ENCODE measurements at regions not wholly inside any gene's neighbourhood (a gene's known extent, or its start where the extent isn't known, plus 50 kb on each side); places are given as distances from the start of the nearest gene placed in this dataset.

- Histone ChIP-seq H3K9me3 (ENCODE audit: insufficient read depth, low read length, severe bottlenecking) (no peaks in the 10 kb centered on the region), H3K36me3 (ENCODE audit: insufficient read depth, low read length) (no peaks in the 10 kb centered on the region), H3K4me3 (ENCODE audit: low read depth in 1 of 2, low read length in 2 of 2) (no peak overlapping the region), H4K20me1 (ENCODE audit: insufficient read depth, low read length) (no peaks in the 10 kb centered on the region), H2AFZ (ENCODE audit: low read depth, low read length) (no peak overlapping the region), H3K27me3 (ENCODE audit: insufficient read depth, low read length, poor library complexity) (peaks cover 14% of the 10 kb centered on the region), H3K4me2 (ENCODE audit: insufficient read depth, low read length) (no peak overlapping the region), H3K4me1 (ENCODE audit: insufficient read depth, low read length) (no peaks in the 10 kb centered on the region), H3K9ac (ENCODE audit: low read depth, low read length) (no peak overlapping the region), H3K27ac (ENCODE audit: low read length) (no peak overlapping the region), H3K79me2 (ENCODE audit: insufficient read depth, low read length) (no peaks in the 10 kb centered on the region)
- no peak for DNase-seq
- TF ChIP-seq EZH2 (IDR thresholded peaks at IDR 0.05; ENCODE audit: borderline replicate concordance, low read depth, low read length, severe bottlenecking) = no peak
- TF ChIP-seq CTCF (IDR thresholded peaks at IDR 0.05; ENCODE audit: borderline replicate concordance, extremely low read depth, low read length, poor library complexity, severe bottlenecking) = no peak
- no peak for ATAC-seq (ENCODE audit: insufficient read depth, low read depth)
Measured at GRCh38 chr1:200231787-200232231, 178.0 kb downstream of the ZNF281 start.

- DNase-seq (no peak), ATAC-seq (ENCODE audit: insufficient read depth, low read depth) (no peak)
- Histone ChIP-seq H2AFZ (ENCODE audit: low read depth, low read length) (no peak overlapping the region), H3K27me3 (ENCODE audit: insufficient read depth, low read length, poor library complexity) (peaks cover 9% of the 10 kb centered on the region), H3K27ac (ENCODE audit: low read length) (no peak overlapping the region), H3K4me3 (ENCODE audit: low read depth in 1 of 2, low read length in 2 of 2) (no peak overlapping the region), H3K9ac (ENCODE audit: low read depth, low read length) (no peak overlapping the region), H3K36me3 (ENCODE audit: insufficient read depth, low read length) (no peaks in the 10 kb centered on the region), H3K4me1 (ENCODE audit: insufficient read depth, low read length) (peaks cover 7% of the 10 kb centered on the region), H3K79me2 (ENCODE audit: insufficient read depth, low read length) (no peaks in the 10 kb centered on the region), H3K4me2 (ENCODE audit: insufficient read depth, low read length) (no peak overlapping the region), H3K9me3 (ENCODE audit: insufficient read depth, low read length, severe bottlenecking) (no peaks in the 10 kb centered on the region), H4K20me1 (ENCODE audit: insufficient read depth, low read length) (no peaks in the 10 kb centered on the region)
- TF ChIP-seq CTCF (IDR thresholded peaks at IDR 0.05; ENCODE audit: borderline replicate concordance, extremely low read depth, low read length, poor library complexity, severe bottlenecking) = no peak
- no peak for TF ChIP-seq EZH2 (IDR thresholded peaks at IDR 0.05; ENCODE audit: borderline replicate concordance, low read depth, low read length, severe bottlenecking)
Measured at GRCh38 chr1:200230671-200231070, 179.2 kb downstream of the ZNF281 start.

- no peaks in the 10 kb centered on the region for H3K9me3 ChIP-seq (ENCODE audit: insufficient read depth, low read length, severe bottlenecking)
- H3K27me3 ChIP-seq (ENCODE audit: insufficient read depth, low read length, poor library complexity) = peaks cover 14% of the 10 kb centered on the region
- no peak for ATAC-seq (ENCODE audit: insufficient read depth, low read depth)
- DNase-seq = no peak
- TF ChIP-seq EZH2 (IDR thresholded peaks at IDR 0.05; ENCODE audit: borderline replicate concordance, low read depth, low read length, severe bottlenecking) = no peak
- no peak for TF ChIP-seq CTCF (IDR thresholded peaks at IDR 0.05; ENCODE audit: borderline replicate concordance, extremely low read depth, low read length, poor library complexity, severe bottlenecking)
- peaks cover 7% of the 10 kb centered on the region for H3K4me1 ChIP-seq (ENCODE audit: insufficient read depth, low read length)
- H4K20me1 ChIP-seq (ENCODE audit: insufficient read depth, low read length) = no peaks in the 10 kb centered on the region
- H3K4me3 ChIP-seq (ENCODE audit: low read depth in 1 of 2, low read length in 2 of 2) = no peak overlapping the region
- no peaks in the 10 kb centered on the region for H3K36me3 ChIP-seq (ENCODE audit: insufficient read depth, low read length)
- H3K27ac ChIP-seq (ENCODE audit: low read length) = no peak overlapping the region
- H2AFZ ChIP-seq (ENCODE audit: low read depth, low read length) = no peak overlapping the region
- H3K9ac ChIP-seq (ENCODE audit: low read depth, low read length) = no peak overlapping the region
- H3K79me2 ChIP-seq (ENCODE audit: insufficient read depth, low read length) = no peaks in the 10 kb centered on the region
- H3K4me2 ChIP-seq (ENCODE audit: insufficient read depth, low read length) = no peak overlapping the region
Measured at GRCh38 chr1:200228486-200228885, 181.3 kb downstream of the ZNF281 start.

- no peak overlapping the region for H2AFZ ChIP-seq (ENCODE audit: low read depth, low read length)
- H3K9me3 ChIP-seq (ENCODE audit: insufficient read depth, low read length, severe bottlenecking) = no peaks in the 10 kb centered on the region
- peaks cover 7% of the 10 kb centered on the region for H3K4me1 ChIP-seq (ENCODE audit: insufficient read depth, low read length)
- ATAC-seq (ENCODE audit: insufficient read depth, low read depth) (no peak), DNase-seq (no peak)
- H3K9ac ChIP-seq (ENCODE audit: low read depth, low read length) = no peak overlapping the region
- TF ChIP-seq EZH2 (IDR thresholded peaks at IDR 0.05; ENCODE audit: borderline replicate concordance, low read depth, low read length, severe bottlenecking) = no peak
- no peak for TF ChIP-seq CTCF (IDR thresholded peaks at IDR 0.05; ENCODE audit: borderline replicate concordance, extremely low read depth, low read length, poor library complexity, severe bottlenecking)
- no peak overlapping the region for H3K4me2 ChIP-seq (ENCODE audit: insufficient read depth, low read length)
- no peaks in the 10 kb centered on the region for H4K20me1 ChIP-seq (ENCODE audit: insufficient read depth, low read length)
- H3K27me3 ChIP-seq (ENCODE audit: insufficient read depth, low read length, poor library complexity) = peaks cover 14% of the 10 kb centered on the region
- H3K36me3 ChIP-seq (ENCODE audit: insufficient read depth, low read length) = no peaks in the 10 kb centered on the region
- no peak overlapping the region for H3K4me3 ChIP-seq (ENCODE audit: low read depth in 1 of 2, low read length in 2 of 2)
- no peak overlapping the region for H3K27ac ChIP-seq (ENCODE audit: low read length)
- H3K79me2 ChIP-seq (ENCODE audit: insufficient read depth, low read length) = no peaks in the 10 kb centered on the region
Measured at GRCh38 chr1:200228081-200228480, 181.8 kb downstream of the ZNF281 start.
